ENCODE measurements at regions not wholly inside any gene's neighbourhood (a gene's known extent, or its start where the extent isn't known, plus 50 kb on each side); places are given as distances from the start of the nearest gene placed in this dataset.

DNA sequence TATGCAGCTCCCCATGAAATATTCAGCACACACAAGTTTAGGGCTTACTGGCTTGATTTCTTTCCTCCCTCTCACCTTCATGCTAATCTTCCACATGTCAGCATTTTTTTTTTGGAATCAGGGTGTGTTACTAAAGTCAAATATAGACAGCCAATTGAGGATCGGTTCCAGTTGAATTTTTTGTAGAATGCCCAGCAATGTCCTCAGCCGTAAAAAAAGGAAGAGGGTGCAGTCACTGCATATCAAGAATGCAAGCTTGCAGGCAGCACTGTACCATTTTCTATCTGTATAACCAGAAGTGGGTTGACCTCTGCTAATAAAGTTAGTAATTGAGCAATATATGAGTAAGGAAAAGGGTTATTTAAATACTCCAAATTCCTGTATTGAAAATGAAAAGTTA, 51.4 kb upstream of the CHMP2B start:
- TF ChIP-seq, protein P1, sequence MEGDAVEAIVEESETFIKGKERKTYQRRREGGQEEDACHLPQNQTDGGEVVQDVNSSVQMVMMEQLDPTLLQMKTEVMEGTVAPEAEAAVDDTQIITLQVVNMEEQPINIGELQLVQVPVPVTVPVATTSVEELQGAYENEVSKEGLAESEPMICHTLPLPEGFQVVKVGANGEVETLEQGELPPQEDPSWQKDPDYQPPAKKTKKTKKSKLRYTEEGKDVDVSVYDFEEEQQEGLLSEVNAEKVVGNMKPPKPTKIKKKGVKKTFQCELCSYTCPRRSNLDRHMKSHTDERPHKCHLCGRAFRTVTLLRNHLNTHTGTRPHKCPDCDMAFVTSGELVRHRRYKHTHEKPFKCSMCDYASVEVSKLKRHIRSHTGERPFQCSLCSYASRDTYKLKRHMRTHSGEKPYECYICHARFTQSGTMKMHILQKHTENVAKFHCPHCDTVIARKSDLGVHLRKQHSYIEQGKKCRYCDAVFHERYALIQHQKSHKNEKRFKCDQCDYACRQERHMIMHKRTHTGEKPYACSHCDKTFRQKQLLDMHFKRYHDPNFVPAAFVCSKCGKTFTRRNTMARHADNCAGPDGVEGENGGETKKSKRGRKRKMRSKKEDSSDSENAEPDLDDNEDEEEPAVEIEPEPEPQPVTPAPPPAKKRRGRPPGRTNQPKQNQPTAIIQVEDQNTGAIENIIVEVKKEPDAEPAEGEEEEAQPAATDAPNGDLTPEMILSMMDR (IDR thresholded peaks at IDR 0.05; ENCODE audit: low read depth, low read length, missing input control) = no peak
- TF ChIP-seq RAD21 (IDR thresholded peaks at IDR 0.05) (no peak), YY1 (IDR thresholded peaks at IDR 0.05) (no peak), GABPA (IDR thresholded peaks at IDR 0.05 in 1 of 2, conservative IDR thresholded peaks at IDR 0.05 in 1 of 2) (no peak), MAX (IDR thresholded peaks at IDR 0.05) (no peak), TAF1 (conservative IDR thresholded peaks at IDR 0.05) (no peak), SP1 (IDR thresholded peaks at IDR 0.05) (no peak), EGR1 (IDR thresholded peaks at IDR 0.05; ENCODE audit: low read depth in 2 of 2) (no peak), ZBTB33 (IDR thresholded peaks at IDR 0.05) (no peak), NR2F2 (IDR thresholded peaks at IDR 0.05) (no peak)
- TF ChIP-seq, protein P2, sequence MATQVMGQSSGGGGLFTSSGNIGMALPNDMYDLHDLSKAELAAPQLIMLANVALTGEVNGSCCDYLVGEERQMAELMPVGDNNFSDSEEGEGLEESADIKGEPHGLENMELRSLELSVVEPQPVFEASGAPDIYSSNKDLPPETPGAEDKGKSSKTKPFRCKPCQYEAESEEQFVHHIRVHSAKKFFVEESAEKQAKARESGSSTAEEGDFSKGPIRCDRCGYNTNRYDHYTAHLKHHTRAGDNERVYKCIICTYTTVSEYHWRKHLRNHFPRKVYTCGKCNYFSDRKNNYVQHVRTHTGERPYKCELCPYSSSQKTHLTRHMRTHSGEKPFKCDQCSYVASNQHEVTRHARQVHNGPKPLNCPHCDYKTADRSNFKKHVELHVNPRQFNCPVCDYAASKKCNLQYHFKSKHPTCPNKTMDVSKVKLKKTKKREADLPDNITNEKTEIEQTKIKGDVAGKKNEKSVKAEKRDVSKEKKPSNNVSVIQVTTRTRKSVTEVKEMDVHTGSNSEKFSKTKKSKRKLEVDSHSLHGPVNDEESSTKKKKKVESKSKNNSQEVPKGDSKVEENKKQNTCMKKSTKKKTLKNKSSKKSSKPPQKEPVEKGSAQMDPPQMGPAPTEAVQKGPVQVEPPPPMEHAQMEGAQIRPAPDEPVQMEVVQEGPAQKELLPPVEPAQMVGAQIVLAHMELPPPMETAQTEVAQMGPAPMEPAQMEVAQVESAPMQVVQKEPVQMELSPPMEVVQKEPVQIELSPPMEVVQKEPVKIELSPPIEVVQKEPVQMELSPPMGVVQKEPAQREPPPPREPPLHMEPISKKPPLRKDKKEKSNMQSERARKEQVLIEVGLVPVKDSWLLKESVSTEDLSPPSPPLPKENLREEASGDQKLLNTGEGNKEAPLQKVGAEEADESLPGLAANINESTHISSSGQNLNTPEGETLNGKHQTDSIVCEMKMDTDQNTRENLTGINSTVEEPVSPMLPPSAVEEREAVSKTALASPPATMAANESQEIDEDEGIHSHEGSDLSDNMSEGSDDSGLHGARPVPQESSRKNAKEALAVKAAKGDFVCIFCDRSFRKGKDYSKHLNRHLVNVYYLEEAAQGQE (IDR thresholded peaks at IDR 0.05) = no peak
